ENCODE measurements at regions not wholly inside any gene's neighbourhood (a gene's known extent, or its start where the extent isn't known, plus 50 kb on each side); places are given as distances from the start of the nearest gene placed in this dataset.
A peak's percentile ranks its signal among the peaks of the same experiment; 100 is the strongest.
"Not testable (repeated sequence)": the region's sequence is repeated elsewhere in the genome, so short reads cannot be mapped to it uniquely, and the experiment has no call there.

DNA sequence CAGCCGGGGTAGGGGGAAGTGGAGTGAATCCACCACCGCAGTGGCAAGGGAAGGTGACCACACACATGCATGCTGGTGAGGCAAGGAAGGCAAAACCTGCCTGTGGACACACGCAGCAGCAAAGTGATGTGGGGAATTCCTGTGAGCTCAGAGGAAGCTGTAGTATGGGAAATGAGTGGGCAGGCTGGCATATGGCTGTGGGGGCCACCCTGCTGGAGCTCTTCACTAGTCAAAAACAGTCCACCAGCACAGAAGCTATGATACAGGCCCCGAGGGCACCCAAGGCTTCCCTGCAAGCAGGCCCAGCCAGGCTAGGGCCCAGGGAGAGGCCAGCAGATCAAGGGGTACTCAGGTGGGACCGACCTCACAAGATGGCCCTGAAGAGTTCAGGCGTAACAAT lies 239.1 kb downstream of the CHM start:
- no peaks in the 10 kb centered on the region for H3K36me3 ChIP-seq (ENCODE audit: insufficient read depth, low read length)
- H3K4me1 ChIP-seq (ENCODE audit: insufficient read depth, low read length) = no peaks in the 10 kb centered on the region
- Mint-ChIP-seq H3K27me3 (peaks cover 0 to 3% of the 10 kb centered on the region in 2 donors), H3K27ac (no peak overlapping the region), H3K9me3 (peaks cover 10 to 25% (median 20%) of the 10 kb centered on the region in 5 donors), H3K4me3 (no peak overlapping the region), H3K4me1 (no peaks in the 10 kb centered on the region), H3K36me3 (peaks cover 0 to 6% (median 0%) of the 10 kb centered on the region in 3 donors)
- no peak for DNase-seq
- CTCF ChIA-PET = no interaction called here
- H3K9me3 ChIP-seq (ENCODE audit: low read length) = no peaks in the 10 kb centered on the region
- POLR2A ChIA-PET = no interaction called here
- no peaks in the 10 kb centered on the region for H3K27me3 ChIP-seq (ENCODE audit: insufficient read depth, low read length, poor library complexity, severe bottlenecking)
- H3K27ac ChIP-seq (ENCODE audit: low read depth, low read length) = no peak overlapping the region
- no peak overlapping the region for H3K4me3 ChIP-seq (ENCODE audit: low read length)

DNA sequence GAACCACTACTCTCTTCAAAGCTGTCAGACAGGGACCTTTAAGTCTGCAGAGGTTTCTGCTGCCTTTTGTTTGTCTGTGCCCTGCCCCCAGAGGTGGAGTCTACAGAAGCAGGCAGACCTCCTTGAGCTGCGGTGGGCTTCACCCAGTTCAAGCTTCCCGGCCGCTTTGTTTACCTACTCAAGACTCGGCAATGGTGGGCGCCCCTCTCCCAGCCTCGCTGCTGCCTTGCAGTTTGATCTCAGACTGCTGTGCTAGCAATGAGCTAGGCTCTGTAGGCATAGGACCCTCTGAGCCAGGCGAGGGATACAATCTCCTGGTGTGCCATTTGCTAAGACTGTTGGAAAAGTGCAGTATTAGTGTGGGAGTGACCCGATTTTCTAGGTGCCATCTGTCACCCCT lies 275.0 kb downstream of the CHM start:
- H3K9me3 ChIP-seq (ENCODE audit: low read length); H3K4me1 ChIP-seq (ENCODE audit: insufficient read depth, low read length); POLR2A ChIA-PET; H3K36me3 Mint-ChIP-seq; H3K27ac Mint-ChIP-seq; H3K27me3 ChIP-seq (ENCODE audit: insufficient read depth, low read length, poor library complexity, severe bottlenecking); H3K9me3 Mint-ChIP-seq; H3K27ac ChIP-seq (ENCODE audit: low read depth, low read length); H3K4me3 ChIP-seq (ENCODE audit: low read length); H3K4me1 Mint-ChIP-seq; CTCF ChIA-PET; H3K27me3 Mint-ChIP-seq; H3K36me3 ChIP-seq (ENCODE audit: insufficient read depth, low read length); H3K4me3 Mint-ChIP-seq; DNase-seq: not testable (repeated sequence)

DNA sequence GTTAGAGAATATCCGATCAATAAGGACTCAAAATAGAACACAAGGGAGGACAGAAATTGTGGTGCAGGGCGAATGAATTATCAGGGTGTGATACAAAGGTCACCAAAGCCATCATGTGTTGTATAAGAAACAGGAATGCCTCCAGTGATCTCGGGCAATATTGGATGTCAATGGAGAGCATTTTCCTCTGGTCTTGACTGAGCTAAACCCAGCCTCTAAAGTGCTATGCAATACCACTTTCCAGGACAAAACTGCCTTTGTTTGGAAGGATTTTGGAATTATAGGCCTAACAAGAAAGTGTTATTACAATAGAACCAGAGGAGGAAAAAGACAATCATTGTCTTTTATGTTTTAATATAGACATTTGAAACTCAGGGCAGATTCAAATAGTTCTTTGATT lies 281.7 kb downstream of the CHM start:
- H3K27me3 Mint-ChIP-seq = no peaks in the 10 kb centered on the region
- no peak overlapping the region for H3K27ac ChIP-seq (ENCODE audit: low read depth, low read length)
- H3K27ac Mint-ChIP-seq = no peak overlapping the region
- H3K36me3 Mint-ChIP-seq = no peaks in the 10 kb centered on the region
- H3K9me3 ChIP-seq (ENCODE audit: low read length) = no peaks in the 10 kb centered on the region
- H3K36me3 ChIP-seq (ENCODE audit: insufficient read depth, low read length) = no peaks in the 10 kb centered on the region
- H3K27me3 ChIP-seq (ENCODE audit: insufficient read depth, low read length, poor library complexity, severe bottlenecking) = no peaks in the 10 kb centered on the region
- no peak for DNase-seq
- no peaks in the 10 kb centered on the region for H3K4me1 Mint-ChIP-seq
- H3K4me3 ChIP-seq (ENCODE audit: low read length) = no peak overlapping the region
- peaks cover 0 to 1% (median 0%) of the 10 kb centered on the region in 5 donors for H3K9me3 Mint-ChIP-seq
- ChIA-PET POLR2A (no interaction called here), CTCF (no interaction called here)
- H3K4me1 ChIP-seq (ENCODE audit: insufficient read depth, low read length) = no peaks in the 10 kb centered on the region
- H3K4me3 Mint-ChIP-seq = no peak overlapping the region

DNA sequence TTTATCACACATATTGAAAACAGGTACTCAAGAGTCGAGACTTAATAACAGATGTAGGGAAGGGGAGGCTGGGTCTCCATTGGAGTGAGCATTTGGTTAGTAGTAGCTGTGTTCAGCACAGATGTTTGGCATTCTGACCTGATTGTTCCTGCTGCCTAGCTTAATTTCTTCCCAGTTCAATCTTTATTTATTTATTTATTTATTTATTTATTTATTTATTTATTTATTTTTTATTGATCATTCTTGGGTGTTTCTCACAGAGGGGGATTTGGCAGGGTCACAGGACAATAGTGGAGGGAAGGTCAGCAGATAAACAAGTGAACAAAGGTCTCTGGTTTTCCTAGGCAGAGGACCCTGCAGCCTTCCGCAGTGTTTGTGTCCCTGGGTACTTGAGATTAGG lies 324.3 kb downstream of the CHM start:
- H3K4me1 Mint-ChIP-seq; CTCF ChIA-PET; H3K27ac Mint-ChIP-seq; POLR2A ChIA-PET; H3K9me3 ChIP-seq (ENCODE audit: low read length); H3K4me3 Mint-ChIP-seq; H3K36me3 ChIP-seq (ENCODE audit: insufficient read depth, low read length); H3K27me3 ChIP-seq (ENCODE audit: insufficient read depth, low read length, poor library complexity, severe bottlenecking); DNase-seq; H3K4me1 ChIP-seq (ENCODE audit: insufficient read depth, low read length); H3K4me3 ChIP-seq (ENCODE audit: low read length); H3K27me3 Mint-ChIP-seq; H3K36me3 Mint-ChIP-seq; H3K27ac ChIP-seq (ENCODE audit: low read depth, low read length): not testable (repeated sequence)
- H3K9me3 Mint-ChIP-seq = peaks cover 6 to 10% (median 7%) of the 10 kb centered on the region in 5 donors

DNA sequence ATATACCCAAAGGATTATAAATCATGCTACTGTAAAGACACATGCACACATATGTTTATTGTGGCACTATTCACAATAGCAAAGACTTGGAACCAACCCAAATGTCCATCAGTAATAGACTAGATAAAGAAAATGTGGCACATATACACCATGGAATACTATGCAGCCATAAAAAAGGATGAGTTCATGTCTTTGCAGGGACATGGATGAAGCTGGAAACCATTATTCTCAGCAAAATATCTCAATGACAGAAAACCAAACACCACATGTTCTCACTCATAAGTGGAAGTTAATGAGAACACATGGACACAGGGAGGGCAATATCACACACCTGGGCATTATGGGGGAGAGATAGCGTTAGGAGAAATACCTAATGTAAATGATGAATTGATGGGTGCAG lies 323.8 kb upstream of the POF1B start:
- POLR2A ChIA-PET; H3K27me3 ChIP-seq (ENCODE audit: insufficient read depth, low read length, poor library complexity, severe bottlenecking); H3K4me1 Mint-ChIP-seq; H3K4me3 ChIP-seq (ENCODE audit: low read length); H3K4me1 ChIP-seq (ENCODE audit: insufficient read depth, low read length); H3K27ac ChIP-seq (ENCODE audit: low read depth, low read length); H3K36me3 ChIP-seq (ENCODE audit: insufficient read depth, low read length); H3K36me3 Mint-ChIP-seq; CTCF ChIA-PET; H3K27me3 Mint-ChIP-seq; H3K9me3 ChIP-seq (ENCODE audit: low read length); H3K27ac Mint-ChIP-seq; H3K4me3 Mint-ChIP-seq; DNase-seq; H3K9me3 Mint-ChIP-seq: not testable (repeated sequence)

DNA sequence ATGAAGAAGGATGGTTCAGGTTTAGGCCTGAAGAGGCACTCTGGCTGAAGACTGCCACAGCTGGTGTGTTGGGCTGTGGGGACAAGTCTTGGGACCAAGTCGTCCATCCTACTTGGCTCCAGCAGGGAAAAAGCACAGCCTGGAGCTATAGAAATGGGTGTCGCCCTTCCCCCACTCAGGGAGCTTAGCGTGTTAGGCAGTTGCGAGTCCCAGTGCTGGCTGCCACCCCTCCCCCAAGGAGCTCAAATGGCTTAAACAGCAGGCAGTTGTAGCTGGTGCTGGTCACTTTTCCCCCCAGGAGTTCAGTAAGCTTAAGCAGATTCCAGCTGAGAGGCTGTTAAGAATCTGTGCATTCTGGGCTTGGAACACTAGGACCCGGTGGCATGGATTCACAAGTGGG lies 319.5 kb upstream of the POF1B start:
- Histone ChIP-seq H3K4me3 (ENCODE audit: low read length) (no peak overlapping the region), H3K27ac (ENCODE audit: low read depth, low read length) (no peak overlapping the region), H3K27me3 (ENCODE audit: insufficient read depth, low read length, poor library complexity, severe bottlenecking) (no peaks in the 10 kb centered on the region), H3K36me3 (ENCODE audit: insufficient read depth, low read length) (no peaks in the 10 kb centered on the region), H3K4me1 (ENCODE audit: insufficient read depth, low read length) (no peaks in the 10 kb centered on the region), H3K9me3 (ENCODE audit: low read length) (no peaks in the 10 kb centered on the region)
- no peak overlapping the region for H3K4me3 Mint-ChIP-seq
- peaks cover 0 to under 1% of the 10 kb centered on the region in 2 donors for H3K27me3 Mint-ChIP-seq
- CTCF ChIA-PET = no interaction called here
- no peak overlapping the region for H3K27ac Mint-ChIP-seq
- no peaks in the 10 kb centered on the region for H3K36me3 Mint-ChIP-seq
- POLR2A ChIA-PET = no interaction called here
- H3K4me1 Mint-ChIP-seq = no peaks in the 10 kb centered on the region
- H3K9me3 Mint-ChIP-seq = peaks cover 0 to 8% (median 2%) of the 10 kb centered on the region in 5 donors
- DNase-seq = no peak

DNA sequence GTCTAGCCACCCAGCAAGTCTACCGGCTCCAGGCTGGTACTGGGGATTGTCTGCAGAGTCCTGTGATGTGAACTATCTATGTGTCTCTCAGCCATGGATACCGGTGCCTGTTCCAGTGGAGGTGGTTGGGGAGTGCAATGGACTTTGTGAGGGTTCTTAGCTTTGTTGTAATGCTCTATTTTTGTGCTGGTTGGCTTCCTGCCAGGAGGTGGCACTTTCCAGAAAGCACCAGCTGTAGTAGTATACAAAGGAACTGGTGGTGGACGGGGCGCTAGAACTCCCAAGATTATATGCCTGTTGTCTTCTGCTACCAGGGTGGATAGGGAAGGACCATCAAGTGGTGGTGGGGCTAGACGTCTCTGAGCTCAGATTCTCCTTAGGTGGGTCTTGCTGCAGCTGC lies 306.4 kb upstream of the POF1B start:
- Mint-ChIP-seq H3K27ac (peak overlapping the region in 1 of 8 donors; percentile 35), H3K36me3 (no peaks in the 10 kb centered on the region), H3K4me1 (no peaks in the 10 kb centered on the region), H3K4me3 (no peak overlapping the region), H3K9me3 (peaks cover 0 to 3% (median 2%) of the 10 kb centered on the region in 5 donors), H3K27me3 (no peaks in the 10 kb centered on the region)
- no peak overlapping the region for H3K4me3 ChIP-seq (ENCODE audit: low read length)
- no peak overlapping the region for H3K27ac ChIP-seq (ENCODE audit: low read depth, low read length)
- H3K36me3 ChIP-seq (ENCODE audit: insufficient read depth, low read length) = no peaks in the 10 kb centered on the region
- H3K4me1 ChIP-seq (ENCODE audit: insufficient read depth, low read length) = no peaks in the 10 kb centered on the region
- no peaks in the 10 kb centered on the region for H3K9me3 ChIP-seq (ENCODE audit: low read length)
- no peaks in the 10 kb centered on the region for H3K27me3 ChIP-seq (ENCODE audit: insufficient read depth, low read length, poor library complexity, severe bottlenecking)
- POLR2A ChIA-PET = no interaction called here
- DNase-seq = no peak
- CTCF ChIA-PET = no interaction called here

DNA sequence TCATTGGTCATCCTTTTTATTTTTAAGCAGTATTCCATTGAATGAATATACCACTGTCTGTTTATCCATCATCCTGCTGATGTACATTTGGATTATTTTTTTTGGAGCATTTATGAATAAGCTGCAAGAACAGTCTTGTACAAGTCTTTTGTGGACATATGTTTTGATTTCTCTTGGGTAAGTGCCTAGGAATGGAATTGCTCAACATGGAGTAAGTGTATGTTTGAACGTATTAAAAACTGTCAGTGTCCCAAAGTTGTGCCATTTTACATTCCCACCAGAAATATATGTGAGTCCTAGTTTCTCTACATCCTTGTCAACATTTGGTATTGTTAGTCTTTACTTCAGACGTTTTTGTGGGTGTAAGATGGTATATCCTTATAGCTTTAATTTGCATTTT lies 287.0 kb upstream of the POF1B start:
- no peak overlapping the region for H3K4me3 Mint-ChIP-seq
- H3K27me3 Mint-ChIP-seq = peaks cover 0 to 3% of the 10 kb centered on the region in 2 donors
- peaks cover 0 to 9% (median 2%) of the 10 kb centered on the region in 5 donors for H3K9me3 Mint-ChIP-seq
- no peak for DNase-seq
- Histone ChIP-seq H3K9me3 (ENCODE audit: low read length) (no peaks in the 10 kb centered on the region), H3K4me3 (ENCODE audit: low read length) (no peak overlapping the region), H3K4me1 (ENCODE audit: insufficient read depth, low read length) (no peaks in the 10 kb centered on the region), H3K36me3 (ENCODE audit: insufficient read depth, low read length) (no peaks in the 10 kb centered on the region), H3K27me3 (ENCODE audit: insufficient read depth, low read length, poor library complexity, severe bottlenecking) (no peaks in the 10 kb centered on the region), H3K27ac (ENCODE audit: low read depth, low read length) (no peak overlapping the region)
- CTCF ChIA-PET = no interaction called here
- no peak overlapping the region for H3K27ac Mint-ChIP-seq
- no peaks in the 10 kb centered on the region for H3K36me3 Mint-ChIP-seq
- no peaks in the 10 kb centered on the region for H3K4me1 Mint-ChIP-seq
- POLR2A ChIA-PET = no interaction called here

DNA sequence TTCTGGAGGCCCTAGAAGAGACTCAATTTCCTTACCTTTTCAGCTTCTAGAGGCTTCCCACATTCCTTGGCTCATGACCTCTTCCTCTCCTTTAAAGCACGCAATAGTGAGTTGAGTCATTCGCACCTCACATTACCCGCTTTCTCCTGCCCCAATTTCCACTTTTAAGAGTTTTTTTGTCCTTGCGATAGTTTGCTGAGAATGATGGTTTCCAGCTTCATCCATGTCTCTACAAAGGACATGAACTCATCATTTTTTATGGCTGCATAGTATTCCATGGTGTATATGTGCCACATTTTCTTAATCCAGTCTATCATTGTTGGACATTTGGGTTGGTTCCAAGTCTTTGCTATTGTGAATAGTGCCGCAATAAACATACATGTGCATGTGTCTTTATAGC lies 284.5 kb upstream of the POF1B start:
- H3K4me1 ChIP-seq (ENCODE audit: insufficient read depth, low read length); DNase-seq; H3K9me3 Mint-ChIP-seq; H3K27me3 Mint-ChIP-seq; H3K4me1 Mint-ChIP-seq; H3K4me3 Mint-ChIP-seq; H3K9me3 ChIP-seq (ENCODE audit: low read length); H3K36me3 Mint-ChIP-seq; CTCF ChIA-PET; H3K27ac Mint-ChIP-seq; H3K36me3 ChIP-seq (ENCODE audit: insufficient read depth, low read length); POLR2A ChIA-PET; H3K27me3 ChIP-seq (ENCODE audit: insufficient read depth, low read length, poor library complexity, severe bottlenecking); H3K27ac ChIP-seq (ENCODE audit: low read depth, low read length); H3K4me3 ChIP-seq (ENCODE audit: low read length): not testable (repeated sequence)
